Bronchial epithelial cell (primary cell): ENCODE measurements at regions not wholly inside any gene's neighbourhood (a gene's known extent, or its start where the extent isn't known, plus 50 kb on each side); places are given as distances from the start of the nearest gene placed in this dataset.

Source experiments
- DNase-seq: peaks from one replicate; pipeline ENCODE4 v3.0.0-alpha.2; 2010; ENCODE audit warnings: low read depth
- FAIRE-seq: peaks from 2 replicates; lab custom pipeline; 2011; peaks lifted over from hg19 to GRCh38; lab: Jason Lieb, UNC
- H3K27me3 ChIP-seq: 2 replicates; pipeline ENCODE4 v1.5.1; 2011; ENCODE audit warnings: low read length; ENCODE audit not compliant: control insufficient read depth, insufficient read depth
- H3K36me3 ChIP-seq: 2 replicates; pipeline ENCODE4 v1.5.1; 2011; ENCODE audit warnings: low read length; ENCODE audit not compliant: control insufficient read depth, insufficient read depth
- H3K4me3 ChIP-seq: 2 replicates; pipeline ENCODE4 v1.5.1; 2011; ENCODE audit warnings: mild to moderate bottlenecking, low read depth, low read length, control low read depth
- CTCF ChIP-seq: IDR thresholded peaks from 2 replicates; pipeline ENCODE4 v1.5.1; 2011; ENCODE audit warnings: mild to moderate bottlenecking, moderate library complexity, low read length, control low read depth, inconsistent platforms; ENCODE audit not compliant: insufficient read depth, severe bottlenecking

GRCh38 chr11:91147885-91148284 lies 925.0 kb upstream of the CHORDC1 start:
- no peak for DNase-seq
- no peak overlapping the region for H3K4me3 ChIP-seq
- no peak for TF ChIP-seq CTCF
- H3K36me3 ChIP-seq = no peaks in the 10 kb centered on the region
- FAIRE-seq = no peak
- H3K27me3 ChIP-seq = no peaks in the 10 kb centered on the region

GRCh38 chr11:91141655-91142054 lies 918.8 kb upstream of the CHORDC1 start:
- no peak for FAIRE-seq
- H3K27me3 ChIP-seq = no peaks in the 10 kb centered on the region
- no peak for TF ChIP-seq CTCF
- no peaks in the 10 kb centered on the region for H3K36me3 ChIP-seq
- no peak overlapping the region for H3K4me3 ChIP-seq
- no peak for DNase-seq

DNA sequence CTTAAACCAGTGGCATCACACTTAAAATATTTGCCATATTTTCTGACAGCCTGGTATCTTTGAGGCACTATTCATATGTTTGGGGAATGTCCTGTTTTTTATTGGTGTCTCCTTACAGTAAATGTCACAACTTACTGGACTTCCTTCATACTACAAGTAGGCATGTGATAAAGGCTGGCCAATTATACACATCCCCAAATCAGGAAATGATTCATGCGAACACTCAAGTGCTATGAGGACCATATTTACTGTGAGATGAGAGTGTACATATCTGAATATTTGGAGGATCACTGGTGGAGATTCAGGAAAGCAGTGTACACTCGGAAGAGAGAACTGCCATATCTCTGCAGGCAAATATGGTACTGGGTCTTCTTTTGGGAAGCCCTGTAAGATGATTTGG lies 913.8 kb upstream of the CHORDC1 start:
- Histone ChIP-seq H3K27me3 (no peaks in the 10 kb centered on the region), H3K4me3 (no peak overlapping the region), H3K36me3 (no peaks in the 10 kb centered on the region)
- no peak for FAIRE-seq
- TF ChIP-seq CTCF = no peak
- DNase-seq = peak; percentile 7

DNA sequence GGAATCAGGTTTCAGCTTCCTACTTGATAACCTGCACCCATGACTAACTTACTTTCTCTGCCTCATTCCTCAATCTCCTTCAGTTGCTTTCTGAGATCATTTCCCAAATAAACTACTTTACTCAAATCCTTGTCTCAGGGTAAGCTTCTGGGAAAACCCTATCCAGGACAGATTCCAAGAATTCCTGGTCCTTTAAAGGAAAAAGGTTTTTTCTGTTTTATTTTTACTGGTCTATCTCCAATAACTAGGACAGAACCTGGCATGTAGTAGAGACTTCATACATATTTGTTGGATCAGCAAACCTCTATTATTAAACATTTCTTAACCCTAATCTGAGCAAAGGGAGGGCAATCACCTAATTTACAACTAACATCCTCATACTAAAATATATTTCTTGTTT lies 910.5 kb upstream of the CHORDC1 start:
- Histone ChIP-seq H3K4me3 (no peak overlapping the region), H3K36me3 (no peaks in the 10 kb centered on the region), H3K27me3 (no peaks in the 10 kb centered on the region)
- FAIRE-seq (no peak), DNase-seq (no peak)
- no peak for TF ChIP-seq CTCF

- no peak overlapping the region for H3K4me3 ChIP-seq
- no peak for TF ChIP-seq CTCF
- no peaks in the 10 kb centered on the region for H3K27me3 ChIP-seq
- no peak for FAIRE-seq
- H3K36me3 ChIP-seq = no peaks in the 10 kb centered on the region
- DNase-seq = no peak
These were observed 906.7 kb upstream of the CHORDC1 start for GRCh38 chr11:91129596-91129995.

GRCh38 chr11:91124363-91124762 lies 901.5 kb upstream of the CHORDC1 start:
- no peak overlapping the region for H3K4me3 ChIP-seq
- FAIRE-seq (no peak), DNase-seq (no peak)
- no peaks in the 10 kb centered on the region for H3K36me3 ChIP-seq
- no peak for TF ChIP-seq CTCF
- no peaks in the 10 kb centered on the region for H3K27me3 ChIP-seq
